ENCODE measurements at regions not wholly inside any gene's neighbourhood (a gene's known extent, or its start where the extent isn't known, plus 50 kb on each side); places are given as distances from the start of the nearest gene placed in this dataset.

DNA sequence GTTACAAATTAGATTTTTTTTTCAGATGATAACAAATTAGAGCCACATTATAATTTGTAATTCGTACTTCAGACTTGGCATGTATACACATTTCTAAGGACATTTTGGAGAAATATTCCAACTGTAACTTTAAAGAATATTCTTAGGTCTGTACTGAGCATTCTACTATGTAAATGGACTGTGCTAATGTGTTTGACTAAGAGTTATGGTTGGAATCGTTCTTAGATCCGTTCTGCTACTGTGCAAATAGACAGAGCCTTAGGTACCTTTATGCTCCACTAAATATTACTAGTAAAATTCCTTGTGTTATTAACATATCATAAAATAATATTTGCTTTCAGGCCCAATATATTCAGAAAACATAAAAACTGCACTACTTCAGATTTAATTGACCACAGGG, 1180.0 kb upstream of the TENM3 start:
- H3K4me3 Mint-ChIP-seq (ENCODE audit: unreplicated experiment) = no peak overlapping the region
- H3K36me3 Mint-ChIP-seq (ENCODE audit: unreplicated experiment) = no peaks in the 10 kb centered on the region
- no peak overlapping the region for H3K27ac Mint-ChIP-seq (ENCODE audit: unreplicated experiment)
- H3K27me3 Mint-ChIP-seq (ENCODE audit: unreplicated experiment) = no peaks in the 10 kb centered on the region
- no peaks in the 10 kb centered on the region for H3K4me1 Mint-ChIP-seq (ENCODE audit: unreplicated experiment)
- no peaks in the 10 kb centered on the region for H3K9me3 Mint-ChIP-seq (ENCODE audit: unreplicated experiment)
- DNase-seq (ENCODE audit: extremely low spot score, unreplicated experiment) = no peak
- TF ChIP-seq, protein P1, sequence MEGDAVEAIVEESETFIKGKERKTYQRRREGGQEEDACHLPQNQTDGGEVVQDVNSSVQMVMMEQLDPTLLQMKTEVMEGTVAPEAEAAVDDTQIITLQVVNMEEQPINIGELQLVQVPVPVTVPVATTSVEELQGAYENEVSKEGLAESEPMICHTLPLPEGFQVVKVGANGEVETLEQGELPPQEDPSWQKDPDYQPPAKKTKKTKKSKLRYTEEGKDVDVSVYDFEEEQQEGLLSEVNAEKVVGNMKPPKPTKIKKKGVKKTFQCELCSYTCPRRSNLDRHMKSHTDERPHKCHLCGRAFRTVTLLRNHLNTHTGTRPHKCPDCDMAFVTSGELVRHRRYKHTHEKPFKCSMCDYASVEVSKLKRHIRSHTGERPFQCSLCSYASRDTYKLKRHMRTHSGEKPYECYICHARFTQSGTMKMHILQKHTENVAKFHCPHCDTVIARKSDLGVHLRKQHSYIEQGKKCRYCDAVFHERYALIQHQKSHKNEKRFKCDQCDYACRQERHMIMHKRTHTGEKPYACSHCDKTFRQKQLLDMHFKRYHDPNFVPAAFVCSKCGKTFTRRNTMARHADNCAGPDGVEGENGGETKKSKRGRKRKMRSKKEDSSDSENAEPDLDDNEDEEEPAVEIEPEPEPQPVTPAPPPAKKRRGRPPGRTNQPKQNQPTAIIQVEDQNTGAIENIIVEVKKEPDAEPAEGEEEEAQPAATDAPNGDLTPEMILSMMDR (IDR thresholded peaks at IDR 0.05) = no peak

DNA sequence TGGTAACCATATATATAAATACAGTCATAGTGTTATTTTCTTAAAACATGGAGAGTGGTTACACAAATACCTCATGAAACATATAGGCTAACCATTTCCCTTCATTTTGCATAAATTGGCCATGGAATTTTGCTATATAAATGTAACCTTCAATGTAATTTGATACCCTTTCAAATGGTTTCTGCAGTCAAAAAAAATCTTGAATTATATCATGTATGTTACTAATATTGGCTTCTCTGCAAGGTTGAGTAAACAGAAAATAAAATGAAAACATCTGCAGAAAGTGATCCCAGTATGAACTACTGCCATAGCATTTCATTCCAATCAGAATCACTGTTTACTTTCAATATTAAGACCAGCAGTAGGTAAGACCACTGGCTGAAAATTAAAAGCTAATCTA, 1165.9 kb upstream of the TENM3 start:
- TF ChIP-seq, protein P1 (IDR thresholded peaks at IDR 0.05) = no peak
- DNase-seq (ENCODE audit: extremely low spot score, unreplicated experiment) = no peak
- peaks cover 13% of the 10 kb centered on the region for H3K4me1 Mint-ChIP-seq (ENCODE audit: unreplicated experiment)
- H3K9me3 Mint-ChIP-seq (ENCODE audit: unreplicated experiment) = no peaks in the 10 kb centered on the region
- no peak overlapping the region for H3K4me3 Mint-ChIP-seq (ENCODE audit: unreplicated experiment)
- H3K27me3 Mint-ChIP-seq (ENCODE audit: unreplicated experiment) = no peaks in the 10 kb centered on the region
- H3K36me3 Mint-ChIP-seq (ENCODE audit: unreplicated experiment) = no peaks in the 10 kb centered on the region
- H3K27ac Mint-ChIP-seq (ENCODE audit: unreplicated experiment) = no peak overlapping the region

DNA sequence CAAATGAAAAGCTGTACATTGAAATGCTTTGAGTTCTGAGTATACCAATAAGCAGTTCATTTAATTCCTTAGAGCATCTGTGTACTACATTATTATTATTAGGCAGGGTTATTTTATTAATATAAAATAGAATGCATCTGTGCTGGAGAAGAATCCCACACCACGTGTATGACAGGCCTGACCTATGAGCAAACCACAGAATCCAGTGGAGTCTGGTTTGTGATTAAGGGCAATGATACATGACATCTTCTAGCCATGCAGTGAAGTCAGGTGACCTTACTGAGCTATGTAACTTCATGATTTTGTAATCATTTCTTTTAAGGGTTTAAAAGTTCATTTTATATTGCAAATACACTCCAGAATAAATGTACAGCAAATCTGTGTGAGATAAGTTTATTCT, 1165.0 kb upstream of the TENM3 start:
- Mint-ChIP-seq H3K27ac (ENCODE audit: unreplicated experiment) (no peak overlapping the region), H3K4me3 (ENCODE audit: unreplicated experiment) (no peak overlapping the region), H3K36me3 (ENCODE audit: unreplicated experiment) (no peaks in the 10 kb centered on the region), H3K4me1 (ENCODE audit: unreplicated experiment) (peaks cover 13% of the 10 kb centered on the region), H3K9me3 (ENCODE audit: unreplicated experiment) (no peaks in the 10 kb centered on the region), H3K27me3 (ENCODE audit: unreplicated experiment) (no peaks in the 10 kb centered on the region)
- TF ChIP-seq, protein P1 (IDR thresholded peaks at IDR 0.05) = no peak
- DNase-seq (ENCODE audit: extremely low spot score, unreplicated experiment) = no peak

DNA sequence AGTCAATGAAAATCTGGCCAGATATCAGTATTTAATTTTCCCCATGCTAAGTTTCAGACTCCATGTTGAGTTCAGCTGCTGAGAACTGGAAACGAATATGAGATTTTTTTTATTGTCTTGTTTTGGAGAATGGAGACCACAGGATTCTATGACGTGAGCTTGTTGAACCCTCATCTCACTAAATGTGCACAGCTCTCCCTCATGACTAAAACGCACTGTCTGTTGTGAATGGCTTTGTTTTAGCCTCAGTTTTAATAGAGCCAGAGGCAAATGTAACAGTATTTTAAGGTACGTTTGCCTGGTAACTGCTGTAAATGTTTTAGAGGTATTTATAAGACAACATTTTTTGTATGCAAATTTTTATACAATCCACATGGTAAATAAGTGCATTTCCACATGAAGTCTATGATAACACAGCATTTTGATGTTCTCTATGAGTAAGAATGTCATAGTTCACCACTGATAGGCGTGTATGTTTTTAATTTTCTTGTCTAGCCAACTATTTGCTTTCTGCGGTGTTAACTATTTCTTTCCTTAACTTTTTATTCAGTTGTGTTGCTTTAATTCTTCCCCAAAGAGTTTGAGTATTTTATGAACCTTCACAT, 1159.3 kb upstream of the TENM3 start:
- TF ChIP-seq, protein P1 (IDR thresholded peaks at IDR 0.05) = no peak
- Mint-ChIP-seq H3K9me3 (ENCODE audit: unreplicated experiment) (no peaks in the 10 kb centered on the region), H3K36me3 (ENCODE audit: unreplicated experiment) (no peaks in the 10 kb centered on the region), H3K4me3 (ENCODE audit: unreplicated experiment) (no peak overlapping the region), H3K27me3 (ENCODE audit: unreplicated experiment) (no peaks in the 10 kb centered on the region), H3K4me1 (ENCODE audit: unreplicated experiment) (no peaks in the 10 kb centered on the region), H3K27ac (ENCODE audit: unreplicated experiment) (no peak overlapping the region)
- no peak for DNase-seq (ENCODE audit: extremely low spot score, unreplicated experiment)

DNA sequence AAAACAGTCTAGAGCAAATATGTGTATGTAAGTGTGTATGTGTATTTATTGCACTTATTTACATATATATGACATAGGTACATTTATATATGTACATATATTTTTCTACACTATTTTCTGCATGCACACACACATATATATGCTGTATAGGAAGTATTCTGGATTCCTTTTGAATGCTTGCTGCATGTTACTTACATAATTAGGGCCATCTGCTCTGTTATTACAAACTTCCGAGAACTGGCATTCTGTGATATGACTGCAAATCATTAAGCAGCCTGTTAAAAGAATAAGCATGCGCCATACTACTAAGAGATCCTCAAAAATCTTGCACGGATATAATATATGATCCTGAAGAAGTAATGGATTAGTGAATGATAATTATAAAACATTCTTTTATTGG, 1157.6 kb upstream of the TENM3 start:
- DNase-seq (ENCODE audit: extremely low spot score, unreplicated experiment) = no peak
- no peaks in the 10 kb centered on the region for H3K36me3 Mint-ChIP-seq (ENCODE audit: unreplicated experiment)
- H3K27ac Mint-ChIP-seq (ENCODE audit: unreplicated experiment) = no peak overlapping the region
- H3K9me3 Mint-ChIP-seq (ENCODE audit: unreplicated experiment) = no peaks in the 10 kb centered on the region
- no peak overlapping the region for H3K4me3 Mint-ChIP-seq (ENCODE audit: unreplicated experiment)
- H3K4me1 Mint-ChIP-seq (ENCODE audit: unreplicated experiment) = no peaks in the 10 kb centered on the region
- TF ChIP-seq, protein P1 (IDR thresholded peaks at IDR 0.05) = no peak
- H3K27me3 Mint-ChIP-seq (ENCODE audit: unreplicated experiment) = no peaks in the 10 kb centered on the region

Measured in osteocyte (in vitro differentiated cells).